ENCODE measurements at regions not wholly inside any gene's neighbourhood (a gene's known extent, or its start where the extent isn't known, plus 50 kb on each side); places are given as distances from the start of the nearest gene placed in this dataset.
"Not testable (repeated sequence)": the region's sequence is repeated elsewhere in the genome, so short reads cannot be mapped to it uniquely, and the experiment has no call there.

DNA sequence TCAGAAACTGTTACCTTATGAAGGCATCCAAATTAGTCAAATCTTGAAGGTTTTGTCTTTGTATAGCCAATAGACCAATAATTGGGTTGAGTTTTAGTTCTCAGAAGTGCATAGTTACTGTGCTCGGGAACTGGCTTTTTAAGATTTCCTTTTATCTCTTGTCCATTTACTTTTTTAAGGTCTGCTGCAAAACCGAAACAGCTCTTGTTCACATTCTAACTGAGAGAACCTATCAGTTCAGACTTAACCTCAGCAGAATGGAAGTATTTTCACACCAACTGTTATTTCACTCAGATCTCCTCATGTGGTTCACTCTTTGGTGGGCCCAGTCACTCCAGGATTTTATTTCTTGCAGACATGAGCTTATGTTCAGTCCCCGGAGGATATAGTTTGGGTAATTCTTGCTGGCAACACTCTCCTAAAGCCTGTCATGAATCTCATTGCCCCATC, 55.5 kb downstream of the TPBG start:
- DNase-seq, result no peak

DNA sequence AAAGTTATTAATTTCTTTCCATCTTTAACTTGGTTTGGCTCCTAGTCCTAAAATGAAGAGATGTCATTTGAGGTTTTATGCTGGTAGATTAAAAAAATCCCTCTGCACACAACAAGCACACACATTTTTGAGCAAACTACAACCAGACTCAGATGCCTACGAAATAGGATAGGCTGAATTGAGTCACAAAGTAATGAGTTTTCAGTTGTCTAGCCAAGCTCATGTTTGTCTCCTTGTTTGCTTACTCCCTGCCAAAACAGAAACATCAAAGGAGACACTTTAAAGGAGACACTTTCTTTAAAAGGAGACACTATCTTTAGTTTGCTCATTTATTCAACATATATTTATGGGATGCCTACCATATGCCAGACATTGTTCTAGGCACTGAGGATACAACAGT, 56.2 kb downstream of the TPBG start:
- no peak for DNase-seq

DNA sequence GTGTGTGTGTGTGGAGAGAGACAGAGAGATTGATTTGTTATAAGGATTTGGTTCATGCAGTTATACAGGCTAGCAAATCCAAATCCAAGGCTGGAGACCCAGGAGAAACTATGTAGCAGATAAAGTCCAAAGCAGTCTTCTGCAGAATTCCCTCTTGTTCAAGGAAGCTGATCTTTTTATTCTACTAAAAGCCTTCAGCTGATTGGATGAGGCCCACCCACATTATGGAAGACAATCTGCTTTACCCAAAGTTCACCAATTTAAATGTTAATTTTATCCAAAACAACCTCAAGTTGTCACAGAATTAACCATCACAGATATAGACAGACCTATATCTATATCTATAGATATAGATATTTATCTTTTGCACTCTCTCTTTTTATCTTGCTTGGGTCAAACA, 67.0 kb downstream of the TPBG start:
- no peak for DNase-seq

DNA sequence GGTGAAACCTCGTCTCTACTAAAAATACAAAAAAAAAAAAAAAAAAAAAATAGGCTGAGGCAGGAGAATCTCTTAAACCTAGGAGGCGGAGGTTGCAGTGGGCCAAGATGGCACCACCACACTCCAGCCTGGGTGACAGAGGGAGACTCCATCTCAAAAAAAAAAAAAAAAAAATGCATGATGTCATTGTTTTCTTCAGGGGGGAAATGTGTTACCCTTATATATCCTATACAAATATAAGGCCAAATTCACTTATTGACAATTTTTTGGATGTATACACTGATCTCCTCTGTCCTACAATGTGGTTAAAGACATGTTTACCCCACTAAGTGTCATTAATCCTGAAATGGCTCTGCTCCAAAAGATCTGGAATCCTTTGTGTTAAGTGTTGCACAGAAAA, 73.1 kb downstream of the TPBG start:
- DNase-seq, result no peak

DNA sequence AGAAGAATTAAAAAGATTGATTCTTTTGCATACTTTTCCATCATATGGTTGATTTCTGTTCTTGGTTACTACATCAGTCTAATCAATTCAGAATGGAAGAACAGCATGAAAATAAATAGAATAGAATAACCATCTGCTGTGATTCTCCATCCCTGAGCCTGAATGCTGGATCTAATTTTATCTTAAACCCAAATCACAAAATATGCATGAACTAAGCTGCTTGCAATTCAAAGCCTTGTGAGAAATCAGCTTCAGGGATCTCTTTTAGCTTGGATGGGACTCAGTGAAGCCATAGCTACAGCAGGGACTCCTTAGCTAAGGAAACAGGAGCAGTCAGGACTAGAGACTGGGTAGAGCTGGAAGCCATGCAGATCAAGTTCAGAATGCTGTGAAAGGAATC, 74.1 kb downstream of the TPBG start:
- DNase-seq, result no peak

DNA sequence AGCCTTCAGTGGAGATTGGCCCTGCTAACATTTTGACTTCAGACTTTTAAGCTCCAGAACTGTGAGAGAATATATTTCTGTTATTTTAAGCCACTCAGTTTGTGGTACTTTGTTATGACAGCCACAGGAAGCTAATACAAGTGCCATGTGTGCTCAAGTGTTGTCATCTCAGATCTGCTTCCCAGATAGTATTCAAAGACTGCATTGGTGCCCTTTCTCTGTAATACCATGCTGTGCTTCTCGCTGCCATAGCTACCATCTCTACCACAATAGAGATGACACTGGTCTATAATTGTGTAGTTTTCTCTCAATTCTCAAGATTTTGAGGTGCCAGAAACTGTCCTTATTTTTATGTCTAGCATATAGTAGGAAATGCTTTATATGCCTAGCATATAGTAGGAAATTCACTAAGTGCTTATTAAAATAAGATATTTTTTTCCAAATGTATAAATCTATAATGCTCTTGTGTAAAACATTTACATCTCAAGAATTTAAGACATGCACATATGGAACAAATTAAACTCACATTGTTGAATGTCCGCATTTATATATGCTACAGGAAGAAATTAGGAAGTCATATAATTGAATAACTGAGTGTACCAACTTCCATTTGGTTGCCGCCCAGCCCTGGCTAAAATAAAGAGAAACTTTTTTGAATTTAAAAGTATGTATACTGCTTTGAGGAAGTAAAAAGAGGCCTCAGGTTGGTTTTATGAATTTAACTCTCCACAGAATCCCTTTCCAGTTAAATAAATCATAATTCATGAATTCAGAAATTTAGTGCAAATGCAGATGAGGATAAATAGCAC, 77.6 kb downstream of the TPBG start:
- no peak for DNase-seq

DNA sequence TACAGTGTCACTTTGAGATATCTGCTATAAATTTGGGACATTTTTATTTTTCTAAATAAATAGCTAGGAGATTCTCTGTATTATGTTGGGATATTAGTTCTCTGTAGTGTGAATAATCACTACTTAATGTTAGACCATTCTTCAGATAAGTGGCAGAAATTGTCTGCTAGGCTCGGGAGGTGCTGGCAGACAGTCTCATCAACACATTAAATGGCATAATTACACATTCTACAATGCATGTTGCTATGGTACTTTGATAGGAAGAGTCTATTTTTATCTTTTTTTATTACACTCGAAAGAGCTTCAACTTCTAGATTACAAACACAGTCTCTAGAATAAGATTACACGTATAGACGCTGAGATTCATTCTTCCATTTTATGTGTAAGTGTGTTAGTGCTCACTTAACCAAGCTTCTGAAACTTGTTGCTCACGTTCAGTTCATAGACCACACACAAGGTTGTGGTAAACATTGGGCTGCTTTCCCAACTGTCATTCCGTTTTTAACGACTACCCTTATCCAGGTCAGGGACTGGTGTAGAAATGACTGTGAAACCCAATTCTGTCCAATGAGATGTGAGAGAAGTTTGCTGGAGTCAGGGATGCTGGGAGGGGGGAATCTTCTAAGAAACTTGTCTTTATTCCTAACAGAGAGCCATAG, 78.6 kb downstream of the TPBG start:
- no peak for DNase-seq

DNA sequence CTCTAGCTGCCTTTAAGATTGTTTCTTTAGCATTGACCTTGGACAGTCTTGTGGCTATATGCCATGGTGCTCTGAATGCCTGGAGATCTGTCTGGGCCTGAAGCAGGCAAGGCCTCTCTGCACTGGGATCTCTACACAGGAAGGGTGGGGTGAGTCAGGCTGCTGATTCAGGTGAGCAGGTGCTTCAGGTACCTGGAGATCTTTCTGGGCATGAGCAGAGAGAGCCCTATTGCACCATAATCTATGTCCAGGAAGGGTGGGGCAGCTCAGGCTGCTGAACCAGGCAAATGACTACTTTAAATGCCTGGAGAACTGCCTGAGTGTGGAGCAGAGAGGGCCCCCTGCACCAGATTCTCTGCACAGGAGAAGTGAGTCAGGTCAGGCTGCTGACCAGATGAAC, 94.5 kb downstream of the TPBG start:
- DNase-seq, result no peak

DNA sequence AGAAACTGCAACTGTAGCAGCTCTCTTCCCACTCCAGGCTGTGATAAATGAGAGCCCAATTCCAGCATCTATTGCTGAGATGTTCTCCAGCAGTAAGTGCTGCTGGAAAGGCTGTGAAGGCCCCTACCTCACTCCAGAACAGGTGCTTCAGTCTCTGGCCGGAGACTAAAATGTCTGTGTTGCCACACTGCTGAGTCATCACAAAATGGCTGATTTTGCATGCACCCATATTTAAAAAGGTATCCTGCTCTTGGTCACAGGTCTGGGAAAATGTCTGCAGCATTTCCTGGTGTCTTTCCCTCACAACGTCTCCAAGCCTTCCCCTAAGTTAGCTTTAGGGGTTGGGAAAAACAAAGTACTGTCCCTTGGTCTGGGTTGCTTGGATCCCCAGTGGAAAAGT, 95.1 kb downstream of the TPBG start:
- DNase-seq, result no peak

DNA sequence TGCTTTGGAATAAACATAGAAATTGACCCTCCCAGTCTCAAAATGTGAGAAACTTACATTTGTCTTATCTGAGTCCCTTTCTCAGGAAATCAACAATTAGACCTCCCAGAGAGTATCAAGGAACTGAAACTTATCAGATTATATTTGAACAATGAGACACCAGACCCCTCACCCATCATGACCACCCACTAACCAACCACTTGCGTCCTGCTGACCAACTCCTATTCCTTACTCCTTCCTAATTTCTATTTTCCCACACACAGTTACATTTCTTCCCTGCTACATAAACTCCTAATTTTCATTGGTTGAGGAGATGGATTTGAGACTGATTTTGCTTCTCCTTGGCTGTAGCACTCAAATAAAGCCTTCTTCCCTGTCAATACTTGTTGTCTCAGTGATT, 97.9 kb downstream of the TPBG start:
- no peak for DNase-seq

DNA sequence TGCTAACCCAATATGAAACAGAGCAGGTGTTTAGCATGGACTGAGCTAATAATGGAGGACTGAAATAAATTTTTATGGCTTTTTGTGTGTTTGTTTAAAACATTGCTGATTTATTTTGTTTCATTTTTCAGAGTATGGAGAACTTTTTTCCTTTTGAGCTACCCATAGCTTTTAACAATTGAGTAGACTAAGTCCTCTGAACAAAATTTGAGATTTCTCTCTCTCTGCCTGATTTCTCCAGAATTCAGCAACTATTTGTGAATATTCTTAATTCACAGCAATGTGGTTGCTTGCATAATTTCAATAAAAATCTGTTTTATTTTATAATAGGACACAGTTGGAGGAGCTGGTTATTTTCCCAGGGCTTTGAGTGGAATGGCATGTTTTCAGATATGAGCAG, 103.7 kb downstream of the TPBG start:
- DNase-seq, result no peak

DNA sequence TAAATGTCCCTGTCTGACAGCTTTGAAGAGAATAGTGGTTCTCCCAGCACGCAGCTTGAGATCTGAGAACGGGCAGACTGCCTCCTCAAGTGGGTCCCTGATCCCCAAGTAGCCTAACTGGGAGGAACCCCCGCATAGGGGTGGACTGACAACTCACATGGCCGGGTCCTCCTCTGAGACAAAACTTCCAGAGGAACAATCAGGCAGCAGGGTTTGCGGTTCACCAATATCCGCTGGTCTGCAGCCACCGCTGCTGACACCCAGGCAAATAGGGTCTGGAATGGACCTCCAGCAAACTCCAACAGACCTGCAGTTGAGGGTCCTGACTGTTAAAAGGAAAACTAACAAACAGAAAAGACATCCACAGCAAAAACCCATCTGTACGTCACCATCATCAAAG, 106.5 kb downstream of the TPBG start:
- DNase-seq, result not testable (repeated sequence)

DNA sequence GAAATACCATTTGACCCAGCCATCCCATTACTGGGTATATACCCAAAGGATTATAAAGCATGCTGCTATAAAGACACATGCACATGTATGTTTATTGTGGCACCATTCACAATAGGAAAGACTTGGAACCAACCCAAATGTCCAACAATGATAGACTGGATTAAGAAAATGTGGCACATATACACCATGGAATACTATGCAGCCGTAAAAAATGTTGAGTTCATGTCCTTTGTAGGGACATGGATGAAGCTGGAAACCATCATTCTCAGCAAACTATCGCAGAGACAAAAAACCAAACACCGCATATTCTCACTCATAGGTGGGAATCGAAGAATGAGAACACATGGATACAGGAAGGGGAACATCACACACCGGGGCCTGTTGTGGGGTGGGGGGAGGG, 111.5 kb downstream of the TPBG start:
- DNase-seq, result not testable (repeated sequence)

DNA sequence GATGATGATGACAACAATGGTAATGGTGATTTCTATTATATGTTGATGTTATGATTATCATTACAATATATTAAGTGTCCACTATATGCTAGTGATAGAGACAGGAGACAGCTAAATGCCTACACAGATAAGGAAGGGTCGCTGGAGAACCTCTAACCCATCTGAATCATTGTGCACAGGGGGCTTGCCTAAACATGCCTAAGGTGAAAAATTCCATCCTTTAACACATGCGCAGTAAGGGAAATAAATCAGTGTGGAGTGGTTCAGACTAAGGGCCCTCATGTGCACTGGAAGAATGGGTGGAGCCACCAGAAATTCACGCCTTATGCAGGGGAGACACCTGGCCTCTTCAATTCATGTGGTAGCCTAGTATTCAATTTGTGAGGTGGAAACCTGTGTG, 120.4 kb downstream of the TPBG start:
- no peak for DNase-seq

DNA sequence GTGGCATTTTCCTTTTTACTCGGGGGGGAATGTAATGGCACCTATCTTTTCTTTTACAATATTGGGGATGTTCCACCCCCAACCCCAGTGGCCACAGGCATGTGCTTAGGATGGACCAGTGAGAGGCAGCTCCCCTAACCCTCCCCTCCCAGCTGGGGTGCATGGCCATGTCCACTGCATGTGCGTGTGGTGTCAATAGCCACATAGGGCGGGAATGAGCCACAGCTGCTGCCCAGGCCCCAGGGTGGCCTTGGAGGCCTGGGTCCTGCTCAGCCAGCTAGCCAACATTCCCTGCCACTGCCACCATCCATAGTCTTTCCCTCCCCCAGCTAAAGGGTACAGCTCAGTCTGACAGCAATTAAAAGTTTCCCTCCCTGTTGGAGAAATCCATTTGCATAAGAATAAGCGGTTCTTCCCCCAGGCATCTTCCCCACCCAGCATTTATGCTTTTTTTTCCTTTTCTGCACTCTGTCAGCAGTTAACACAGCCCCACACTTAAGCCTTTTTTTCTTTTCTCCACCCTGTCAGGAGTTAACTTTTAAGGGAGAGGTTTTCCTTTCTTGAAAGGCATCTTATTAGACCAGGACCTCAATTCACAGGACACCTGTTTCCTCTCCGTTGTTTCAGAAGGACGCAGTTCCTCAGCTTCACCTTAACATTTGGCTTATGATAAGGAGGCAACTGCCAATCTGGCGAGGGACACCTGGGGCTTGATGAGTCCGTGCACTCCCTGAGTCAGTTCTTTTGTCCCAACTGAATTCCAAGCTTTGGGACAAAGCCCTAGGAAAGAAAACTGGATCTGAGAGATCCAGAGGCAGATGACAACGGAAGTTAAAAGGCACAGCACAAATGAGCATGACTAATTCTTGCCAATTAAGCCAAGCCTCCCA, 121.4 kb downstream of the TPBG start:
- DNase-seq, result no peak

DNA sequence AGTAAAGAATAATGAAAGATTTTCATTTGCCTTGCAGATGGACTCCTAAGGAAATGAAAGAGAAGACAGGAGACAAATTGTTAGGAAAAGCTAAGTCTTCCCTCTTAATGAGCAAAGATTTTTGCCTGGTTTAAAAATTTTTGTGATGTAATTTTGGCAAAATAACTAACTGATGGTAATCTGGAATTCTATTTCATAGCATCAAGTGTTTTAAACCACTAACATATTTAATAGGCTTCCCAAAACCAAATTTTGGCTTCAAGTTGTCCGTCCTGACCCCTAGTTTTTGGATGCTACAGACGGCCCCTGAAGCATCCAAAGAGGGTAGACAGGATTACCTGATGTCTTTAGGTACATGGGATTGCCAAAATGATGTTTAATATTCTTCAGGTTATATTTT, 124.3 kb downstream of the TPBG start:
- no peak for DNase-seq

DNA sequence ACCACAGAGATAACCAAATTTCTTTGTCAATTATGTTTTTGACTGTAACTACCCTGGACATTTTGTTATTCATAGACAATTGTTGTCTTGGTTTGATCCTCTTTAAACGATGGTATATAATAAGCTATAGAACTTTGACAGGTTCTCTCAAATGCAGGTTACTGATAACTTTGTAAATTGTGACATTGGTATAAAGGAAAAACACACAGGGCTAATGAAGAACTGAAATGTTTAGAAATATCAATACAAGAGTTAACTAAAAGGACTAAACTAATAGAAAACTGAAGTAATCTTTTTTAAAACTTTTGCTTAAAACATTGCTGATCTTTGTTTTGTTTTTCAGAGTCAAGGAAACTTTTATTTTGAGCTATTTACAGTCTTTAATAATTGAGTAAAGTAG, 124.8 kb downstream of the TPBG start:
- DNase-seq, result no peak

DNA sequence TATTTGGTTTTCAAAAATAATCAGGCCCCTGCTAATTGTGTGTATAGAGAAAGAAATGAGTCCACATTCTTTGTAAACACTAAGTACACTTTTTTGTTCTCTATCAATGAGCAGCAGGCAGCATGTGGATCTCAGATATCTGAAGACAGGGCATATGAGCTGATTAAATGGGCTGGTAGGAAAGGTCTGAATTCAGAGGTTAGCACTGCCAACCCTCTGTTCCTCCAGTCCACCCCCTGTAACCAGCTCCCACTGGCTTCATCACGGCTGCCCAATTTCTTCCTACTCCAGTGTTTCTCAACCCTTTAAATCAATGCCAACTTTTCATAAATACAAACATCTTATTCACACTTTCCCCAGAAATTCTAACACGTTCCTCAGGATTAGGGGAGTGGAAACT, 128.5 kb downstream of the TPBG start:
- DNase-seq, result no peak

DNA sequence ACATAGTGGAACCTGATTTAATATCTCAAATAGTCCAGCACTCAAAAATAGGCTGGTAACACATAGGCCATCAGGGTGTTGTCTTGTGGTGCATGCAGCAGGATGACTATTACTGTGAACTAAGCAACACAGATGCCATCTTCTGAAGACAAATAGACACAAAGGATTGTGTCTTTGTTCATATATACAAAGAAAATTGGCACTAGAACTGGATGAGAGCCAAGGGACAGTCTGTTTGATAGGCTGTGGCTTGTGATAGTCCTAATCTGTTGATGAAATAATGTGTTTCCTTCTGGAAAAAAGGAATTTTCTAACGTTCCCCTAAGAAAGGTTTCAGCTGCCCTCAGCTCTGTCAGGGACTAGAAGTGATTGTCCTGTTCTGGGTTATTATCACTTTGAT, 129.8 kb downstream of the TPBG start:
- no peak for DNase-seq

DNA sequence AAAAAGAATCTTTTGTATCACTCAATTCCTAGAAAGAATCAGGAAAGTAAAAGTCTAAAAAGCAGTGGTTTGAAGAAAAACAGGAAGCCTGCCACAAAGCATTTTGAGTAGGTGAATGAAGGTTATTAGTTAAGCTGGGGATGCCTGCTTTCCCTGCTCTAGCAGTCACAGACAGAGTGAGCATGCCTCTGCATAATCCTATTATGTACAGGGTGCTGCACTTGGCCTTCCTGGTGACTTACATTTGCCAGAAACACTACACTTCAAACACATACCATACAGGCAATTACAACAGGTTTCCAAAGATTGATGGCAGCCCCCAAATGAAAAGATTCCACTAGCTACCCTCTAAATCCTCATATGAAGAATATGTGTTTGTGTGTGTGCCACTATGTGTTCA, 130.8 kb downstream of the TPBG start:
- DNase-seq, result no peak

DNA sequence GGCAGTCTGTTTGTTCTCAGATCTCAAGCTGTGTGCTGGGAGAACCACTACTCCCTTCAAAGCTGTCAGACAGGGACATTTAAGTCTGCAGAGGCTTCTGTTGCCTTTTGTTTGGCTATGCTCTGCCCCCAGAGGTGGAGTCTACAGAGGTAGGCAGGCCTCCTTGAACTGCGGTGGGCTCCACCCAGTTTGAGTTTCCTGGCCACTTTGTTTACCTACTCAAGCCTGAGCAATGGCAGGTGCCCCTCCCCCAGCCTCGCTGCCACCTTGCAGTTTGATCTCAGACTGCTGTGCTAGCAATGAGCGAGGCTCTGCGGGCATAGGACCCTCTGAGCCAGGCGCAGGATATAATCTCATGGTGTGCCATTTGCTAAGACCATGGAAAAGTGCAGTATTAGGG, 138.3 kb downstream of the TPBG start:
- DNase-seq, result not testable (repeated sequence)

DNA sequence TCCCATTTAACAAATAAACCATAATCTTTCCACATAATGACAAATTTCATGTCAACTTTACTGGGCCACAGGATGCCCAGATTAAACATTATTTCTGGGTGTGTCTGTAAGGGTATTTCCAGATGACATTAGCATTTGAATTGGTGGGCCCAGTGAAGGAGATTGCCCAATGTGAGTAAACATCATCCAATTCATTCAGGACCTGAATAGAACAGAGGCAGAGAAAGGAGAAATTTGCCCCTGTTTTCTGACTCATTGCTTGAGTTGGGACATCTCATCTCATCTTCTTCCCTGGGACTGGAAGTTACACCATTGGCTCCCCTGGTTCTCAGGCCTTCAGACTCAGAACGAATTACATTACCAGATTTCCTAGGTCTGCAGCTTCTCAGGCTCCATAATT, 142.9 kb downstream of the TPBG start:
- no peak for DNase-seq

DNA sequence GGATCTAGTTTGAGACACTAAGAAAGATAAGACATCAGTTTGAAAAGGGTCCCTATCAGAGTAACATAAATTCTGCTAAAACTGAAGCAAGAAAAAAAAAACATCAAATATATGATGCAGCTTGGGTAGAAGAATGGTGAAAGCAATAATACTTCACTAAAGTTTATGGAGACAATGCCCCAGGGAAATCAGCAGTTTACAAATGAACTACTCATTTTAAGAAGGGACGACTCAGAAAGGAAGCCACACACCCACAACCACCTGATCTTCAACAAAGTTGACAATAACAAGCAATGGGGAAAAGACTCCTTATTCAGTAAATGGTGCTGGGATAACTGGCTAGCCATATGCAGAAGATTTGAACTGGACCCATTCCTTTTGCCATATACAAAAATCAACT, 143.5 kb downstream of the TPBG start:
- DNase-seq, result no peak

DNA sequence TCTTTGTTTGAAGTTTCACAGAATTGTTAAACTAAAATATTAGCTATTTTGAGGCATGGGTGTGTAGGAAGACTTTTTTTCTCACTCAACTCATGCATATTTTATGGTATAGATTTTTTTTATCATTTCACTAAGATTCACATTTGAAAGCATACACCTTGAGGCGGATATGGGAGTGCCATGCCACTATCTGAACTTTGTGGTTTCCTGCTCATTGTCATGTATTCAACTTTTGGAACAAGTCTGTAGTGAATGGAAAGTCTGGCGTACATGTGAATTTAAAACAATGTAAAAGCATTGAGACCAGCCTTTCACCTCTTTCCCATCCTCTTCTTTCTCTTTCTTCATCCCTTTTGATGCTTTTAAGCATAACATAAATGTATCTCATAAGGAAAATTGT, 147.9 kb downstream of the TPBG start:
- no peak for DNase-seq

All from NCI-H510A (cell line).